Activated gamma-delta T cell treated with anti-CD3 and anti-CD28 coated beads, Interleukin-2, amount 50 U/mL, for 16 hours (primary cell): ENCODE measurements at regions not wholly inside any gene's neighbourhood (a gene's known extent, or its start where the extent isn't known, plus 50 kb on each side); places are given as distances from the start of the nearest gene placed in this dataset.
"Not testable (repeated sequence)": the region's sequence is repeated elsewhere in the genome, so short reads cannot be mapped to it uniquely, and the experiment has no call there.

Experiments used
- DNase-seq: peaks from one replicate; pipeline ENCODE4 v3.0.0-alpha.2; 2020; ENCODE audit warnings: low read depth

DNA sequence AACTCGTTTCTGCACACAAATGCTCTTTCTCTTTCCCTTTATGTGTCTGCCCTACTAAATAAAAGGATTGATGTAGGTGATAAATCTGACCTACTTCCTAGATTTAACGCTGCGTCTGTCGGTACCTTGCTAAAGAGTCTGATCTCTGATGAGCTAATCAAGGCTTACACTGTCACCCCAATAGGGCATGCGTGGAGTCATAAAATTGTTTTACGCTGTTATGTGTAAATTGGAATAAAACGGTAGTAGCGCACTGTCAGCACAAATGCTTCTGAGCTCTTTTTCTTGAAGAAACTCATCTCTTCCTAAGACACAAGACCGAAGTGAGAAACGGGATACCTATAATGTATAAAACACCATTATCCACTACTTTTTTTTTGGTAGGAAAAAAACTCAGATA lies 2106.3 kb upstream of the WWC1 start:
- no peak for DNase-seq

GRCh38 chr5:166188501-166189325 lies 2102.7 kb upstream of the WWC1 start:
- no peak for DNase-seq

- no peak for DNase-seq
These were observed 2098.7 kb upstream of the WWC1 start for GRCh38 chr5:166192696-166193095.

DNA sequence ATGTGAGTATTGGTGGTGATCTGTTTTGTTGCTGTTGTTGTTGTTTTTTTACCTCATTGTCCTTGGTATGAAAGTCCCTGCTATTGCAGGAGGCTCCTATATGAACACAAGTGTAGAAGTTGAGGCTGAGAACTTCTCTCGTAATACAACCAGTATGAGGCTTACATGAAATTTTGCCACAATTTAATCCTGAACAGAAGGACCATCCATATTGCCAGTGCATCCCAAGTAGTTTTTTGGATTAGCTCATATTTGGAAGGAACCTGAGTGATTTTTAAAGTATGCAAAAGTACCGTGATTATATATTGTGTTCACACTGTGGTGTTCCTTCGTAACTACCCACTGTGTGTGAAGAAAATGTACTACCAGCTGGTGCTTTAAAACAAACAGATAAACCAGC lies 2095.5 kb upstream of the WWC1 start:
- DNase-seq: no peak

DNA sequence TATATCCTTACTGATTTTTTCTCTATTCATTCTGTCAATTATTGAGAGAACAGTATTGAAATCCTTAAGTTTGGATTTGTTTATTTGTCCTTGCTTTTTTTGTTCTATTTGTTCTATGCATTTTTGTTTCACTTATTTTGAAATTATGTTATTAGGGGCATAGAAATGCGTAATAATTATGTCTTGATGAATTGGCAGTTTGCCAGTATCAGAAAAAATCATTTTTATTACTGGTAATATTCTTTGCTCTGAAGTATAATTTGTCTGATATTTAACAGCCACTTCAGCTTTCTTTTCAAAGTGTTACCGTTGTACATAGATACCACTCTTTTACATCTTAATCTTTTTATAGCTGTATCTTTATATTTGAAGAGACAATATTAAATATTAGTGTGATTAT lies 2090.9 kb upstream of the WWC1 start:
- no peak for DNase-seq

GRCh38 chr5:166211640-166212039 lies 2079.8 kb upstream of the WWC1 start:
- DNase-seq: no peak

DNA sequence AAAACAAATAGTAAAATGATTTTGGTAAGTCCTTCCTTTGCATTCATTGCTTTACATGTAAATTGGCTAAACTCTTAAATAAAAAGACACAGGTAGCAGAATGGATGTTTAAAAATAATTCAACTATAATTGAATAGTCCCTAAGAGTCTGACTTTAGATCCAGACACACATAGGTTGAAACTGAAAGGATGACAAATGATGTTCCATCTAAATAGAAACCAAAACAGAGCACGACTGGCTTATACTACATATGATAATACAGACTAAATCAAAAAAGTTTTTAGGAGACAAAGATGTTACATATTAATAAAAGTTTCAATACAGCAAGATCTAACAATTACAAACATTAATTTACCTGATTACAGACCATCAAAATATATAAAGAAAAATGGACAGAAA lies 2055.1 kb upstream of the WWC1 start:
- no peak for DNase-seq

- no peak for DNase-seq
These were observed 2050.7 kb upstream of the WWC1 start for GRCh38 chr5:166240705-166241104.

GRCh38 chr5:166245556-166245955 lies 2045.9 kb upstream of the WWC1 start:
- no peak for DNase-seq

DNA sequence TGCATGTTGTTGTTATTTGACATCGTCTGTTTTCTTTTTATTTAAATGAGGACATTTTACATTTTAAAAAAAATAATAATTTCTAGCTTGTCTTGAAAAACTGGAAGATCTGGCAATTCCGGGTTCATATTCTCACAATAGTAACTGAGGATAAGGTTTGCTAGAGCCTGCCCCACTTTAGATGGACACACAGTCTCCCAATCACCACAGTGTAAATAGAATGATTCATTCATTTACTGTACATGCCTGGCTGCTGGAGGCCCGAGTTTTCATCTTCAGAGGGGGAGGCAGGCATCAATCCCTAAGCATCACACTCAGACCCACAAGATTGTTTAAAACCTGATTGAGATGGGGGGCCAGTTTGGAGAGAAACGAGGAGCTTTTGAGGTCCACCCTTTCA lies 2039.7 kb upstream of the WWC1 start:
- DNase-seq: no peak

DNA sequence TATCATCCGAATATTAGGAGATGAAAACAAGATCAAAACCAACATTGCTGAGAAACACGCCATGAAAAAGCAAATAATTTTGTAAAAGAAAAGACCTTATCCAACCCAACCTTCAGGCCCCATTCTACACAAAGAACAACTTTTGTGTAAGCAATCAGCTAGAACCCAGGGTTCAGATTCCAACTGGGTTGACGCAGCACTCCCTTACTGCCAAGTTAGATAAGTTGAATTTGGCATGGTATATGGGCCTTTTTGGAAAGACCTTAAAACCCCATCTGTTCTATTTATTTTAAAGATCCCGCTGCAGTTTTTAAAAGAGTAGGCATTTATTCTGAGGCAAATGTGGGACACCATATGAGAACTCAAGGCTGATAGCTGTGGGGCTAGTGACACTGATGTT lies 2033.8 kb upstream of the WWC1 start:
- no peak for DNase-seq

DNA sequence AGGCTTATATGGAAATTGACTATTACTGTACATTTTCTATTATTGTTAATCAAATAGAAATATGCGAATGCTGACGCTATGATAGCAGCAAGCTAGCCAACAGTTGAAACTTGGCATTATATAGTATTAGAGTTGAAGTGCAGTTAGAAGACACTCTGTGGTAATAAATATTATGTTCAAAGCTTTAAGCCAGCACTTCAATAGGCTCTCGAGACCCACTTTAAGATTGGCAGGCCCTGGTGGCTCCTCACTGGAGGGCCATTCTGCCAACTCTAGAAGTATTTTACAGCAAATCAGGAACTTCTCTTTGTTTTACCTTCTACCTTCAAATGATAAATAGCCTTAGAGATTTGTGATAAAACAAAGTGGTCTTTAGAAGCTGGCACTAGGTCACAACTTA lies 2029.0 kb upstream of the WWC1 start:
- DNase-seq: no peak

DNA sequence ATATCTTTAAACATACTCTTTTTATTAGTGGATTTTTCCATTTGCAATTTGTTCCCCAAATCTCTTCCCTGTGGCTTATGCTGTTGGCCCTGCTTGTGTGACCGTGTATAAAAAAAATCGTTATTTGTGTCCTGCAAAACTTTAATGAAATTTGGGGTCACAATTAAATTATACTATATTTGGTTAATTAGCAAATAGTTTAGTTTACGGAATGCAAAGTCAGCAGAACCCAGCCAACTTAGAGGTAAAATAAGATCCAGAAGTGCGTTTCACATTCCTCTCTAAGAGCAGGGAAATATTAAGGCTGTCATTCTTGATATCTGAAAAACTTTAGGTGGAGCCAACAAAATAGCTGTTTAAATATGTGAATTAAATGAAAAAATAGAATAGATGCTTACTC lies 2023.5 kb upstream of the WWC1 start:
- DNase-seq: no peak

- DNase-seq: no peak
These were observed 2020.7 kb upstream of the WWC1 start for GRCh38 chr5:166270712-166271111.

GRCh38 chr5:166276006-166276405 lies 2015.4 kb upstream of the WWC1 start:
- no peak for DNase-seq

DNA sequence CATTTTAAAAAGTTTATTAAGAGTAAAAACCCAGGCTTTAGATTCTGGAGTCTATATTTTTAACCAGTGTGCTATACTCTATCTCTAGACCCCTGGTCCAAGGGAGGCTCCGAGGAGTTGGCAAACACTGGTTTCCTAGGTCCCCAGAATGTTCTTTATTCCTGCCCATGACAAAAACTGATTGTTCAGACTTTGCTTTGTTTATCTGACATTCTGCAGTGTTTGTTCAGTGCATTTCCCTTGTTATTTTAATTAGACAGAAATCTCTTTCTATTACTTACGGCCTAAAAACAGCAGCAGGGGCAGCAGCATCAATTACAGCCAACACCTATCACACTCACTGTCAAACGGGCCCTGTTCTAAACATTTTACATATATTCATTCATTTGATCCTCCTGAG lies 2011.6 kb upstream of the WWC1 start:
- no peak for DNase-seq

DNA sequence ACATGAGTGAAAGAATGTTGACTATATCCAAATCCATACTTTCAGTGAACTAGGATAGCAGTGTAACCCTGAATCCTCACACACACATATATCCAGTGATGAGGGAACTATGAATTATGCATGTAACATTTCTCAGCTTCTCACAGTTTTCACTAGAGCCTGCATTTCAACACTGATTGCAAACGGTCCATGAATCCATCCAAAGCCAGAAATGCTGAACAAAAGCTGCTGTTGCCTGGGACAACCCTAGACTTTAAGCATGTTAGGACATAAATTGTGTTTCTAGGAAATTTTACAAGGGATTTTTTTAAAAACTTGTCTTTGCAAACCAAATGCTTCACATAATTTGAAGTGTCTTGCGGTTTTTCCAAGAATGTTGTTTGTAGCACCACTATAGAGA lies 2010.0 kb upstream of the WWC1 start:
- no peak for DNase-seq

DNA sequence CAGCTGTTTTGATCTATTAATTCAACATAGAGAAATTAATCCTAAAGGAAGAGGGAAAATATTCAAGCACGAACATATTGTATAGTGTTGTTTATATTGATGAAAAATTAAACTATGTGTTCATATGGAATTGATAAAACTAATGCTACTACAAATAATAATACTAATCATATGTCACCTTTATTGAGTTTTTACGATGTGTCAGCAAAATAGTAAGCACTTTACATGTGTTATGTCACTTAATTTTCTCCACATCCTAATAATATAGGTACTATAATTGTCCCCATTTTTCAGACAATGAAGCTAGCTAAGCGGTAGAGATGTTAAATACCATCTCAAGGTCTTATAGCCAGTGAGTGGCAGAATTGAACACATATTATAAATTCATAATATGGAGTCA lies 2008.5 kb upstream of the WWC1 start:
- DNase-seq: no peak

DNA sequence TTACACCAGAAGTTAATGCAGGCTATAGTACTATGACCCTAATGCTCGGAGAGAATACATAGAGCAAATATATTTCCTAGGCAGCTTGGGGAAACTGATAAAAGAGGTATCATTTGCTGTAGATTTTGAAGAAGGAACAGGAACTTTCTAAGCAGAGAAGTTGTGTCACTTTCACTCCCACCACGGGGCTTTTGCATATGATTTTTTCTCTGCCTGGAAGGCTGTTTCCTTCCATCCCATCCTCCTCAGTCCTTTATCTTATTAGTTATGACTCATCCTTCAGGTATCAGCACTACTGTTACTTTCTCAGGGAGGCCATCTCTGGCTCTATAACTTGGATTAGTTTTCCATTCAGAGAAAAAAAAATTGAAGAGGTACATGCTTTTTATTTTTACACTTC lies 2006.1 kb upstream of the WWC1 start:
- DNase-seq: no peak

GRCh38 chr5:166286832-166287231 lies 2004.6 kb upstream of the WWC1 start:
- DNase-seq: no peak

- DNase-seq: no peak
These were observed 2003.6 kb upstream of the WWC1 start for GRCh38 chr5:166287866-166288265.

GRCh38 chr5:166291800-166292199 lies 1999.6 kb upstream of the WWC1 start:
- DNase-seq: not testable (repeated sequence)

DNA sequence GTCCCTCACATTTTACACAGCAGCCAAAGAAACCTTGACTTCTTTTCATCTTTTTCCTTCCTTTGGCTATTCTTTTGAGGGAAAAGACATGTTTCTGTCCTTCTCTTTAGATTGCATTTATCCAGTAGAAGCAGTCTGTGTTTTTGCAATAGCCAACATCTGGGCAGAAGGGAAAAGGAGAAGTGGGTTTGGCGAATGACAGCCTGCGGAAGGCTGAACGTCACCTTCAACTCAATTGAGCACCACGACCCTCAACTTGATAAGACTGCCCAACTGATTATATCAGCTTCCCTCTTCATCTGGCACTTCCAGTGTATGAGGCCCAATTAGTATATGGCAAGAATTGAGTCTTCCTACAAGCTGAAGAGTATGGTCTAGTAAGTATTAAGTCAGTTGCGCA lies 1997.6 kb upstream of the WWC1 start:
- no peak for DNase-seq

GRCh38 chr5:166302166-166302565 lies 1989.3 kb upstream of the WWC1 start:
- DNase-seq: no peak
